HG02970 (cell line): ENCODE measurements at regions not wholly inside any gene's neighbourhood (a gene's known extent, or its start where the extent isn't known, plus 50 kb on each side); places are given as distances from the start of the nearest gene placed in this dataset.

Experiments used
- ATAC-seq: cut with Tn5 transposase; IDR thresholded peaks from one replicate; pipeline ENCODE4 v1.9.1; 2021; ENCODE audit warnings: mild to moderate bottlenecking, moderate library complexity, moderate number of reproducible peaks; ENCODE audit not compliant: unreplicated experiment, low FRiP score

- no peak for ATAC-seq
These were observed 307.6 kb upstream of the ZNF521 start for GRCh38 chr18:25659541-25659940.

GRCh38 chr18:25658476-25658875, 306.5 kb upstream of the ZNF521 start:
- ATAC-seq: no peak

GRCh38 chr18:25651553-25651952, 299.6 kb upstream of the ZNF521 start:
- ATAC-seq: no peak

GRCh38 chr18:25650201-25650941, 298.4 kb upstream of the ZNF521 start:
- no peak for ATAC-seq

- no peak for ATAC-seq
These were observed 296.8 kb upstream of the ZNF521 start for GRCh38 chr18:25648716-25649260.

GRCh38 chr18:25647404-25647803, 295.4 kb upstream of the ZNF521 start:
- no peak for ATAC-seq

GRCh38 chr18:25646971-25647370, 295.0 kb upstream of the ZNF521 start:
- no peak for ATAC-seq

- no peak for ATAC-seq
These were observed 287.6 kb upstream of the ZNF521 start for GRCh38 chr18:25639596-25639995.

GRCh38 chr18:25633563-25633962, 281.6 kb upstream of the ZNF521 start:
- no peak for ATAC-seq

- no peak for ATAC-seq
These were observed 278.7 kb upstream of the ZNF521 start for GRCh38 chr18:25630682-25631081.

- ATAC-seq: no peak
These were observed 269.7 kb upstream of the ZNF521 start for GRCh38 chr18:25621682-25622081.

- no peak for ATAC-seq
These were observed 269.2 kb upstream of the ZNF521 start for GRCh38 chr18:25621144-25621543.

GRCh38 chr18:25614168-25614567, 262.2 kb upstream of the ZNF521 start:
- ATAC-seq: no peak

GRCh38 chr18:25612466-25612865, 260.5 kb upstream of the ZNF521 start:
- no peak for ATAC-seq

- ATAC-seq: no peak
These were observed 256.1 kb upstream of the ZNF521 start for GRCh38 chr18:25608091-25608490.

- no peak for ATAC-seq
These were observed 253.1 kb upstream of the ZNF521 start for GRCh38 chr18:25604894-25605597.

- ATAC-seq: no peak
These were observed 252.4 kb upstream of the ZNF521 start for GRCh38 chr18:25604196-25604893.

GRCh38 chr18:25599443-25599842, 247.5 kb upstream of the ZNF521 start:
- ATAC-seq: no peak

- ATAC-seq: no peak
These were observed 245.5 kb upstream of the ZNF521 start for GRCh38 chr18:25597476-25597875.

GRCh38 chr18:25595274-25596060, 243.5 kb upstream of the ZNF521 start:
- no peak for ATAC-seq
